HG03575 (cell line): ENCODE measurements at regions not wholly inside any gene's neighbourhood (a gene's known extent, or its start where the extent isn't known, plus 50 kb on each side); places are given as distances from the start of the nearest gene placed in this dataset.

Source experiments
- ATAC-seq: cut with Tn5 transposase; IDR thresholded peaks from one replicate; pipeline ENCODE4 v1.9.1; 2021; ENCODE audit not compliant: unreplicated experiment, insufficient number of reproducible peaks, low FRiP score; ENCODE audit errors: extremely low read depth

DNA sequence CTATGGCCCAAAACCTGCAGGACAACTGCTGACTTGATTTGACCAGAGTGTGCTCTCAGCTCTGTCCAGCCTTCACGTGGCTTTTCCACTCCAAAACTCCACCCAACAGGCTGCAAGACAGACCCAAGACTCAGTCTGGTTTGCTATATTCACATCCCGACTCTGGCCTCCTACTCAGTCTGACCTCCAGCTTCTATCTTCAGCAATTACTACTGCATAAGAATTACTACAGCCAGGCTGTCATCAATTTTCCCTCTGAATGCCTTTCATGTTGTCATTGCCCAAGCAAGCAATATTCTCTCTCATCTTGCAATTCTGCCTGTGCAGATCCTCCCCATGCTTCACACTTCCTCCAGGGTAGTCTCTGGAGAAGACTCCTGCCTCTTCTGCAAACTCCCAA, 53.6 kb upstream of the GYPC start:
- no peak for ATAC-seq
